Neural cell (in vitro differentiated cells): ENCODE measurements at regions not wholly inside any gene's neighbourhood (a gene's known extent, or its start where the extent isn't known, plus 50 kb on each side); places are given as distances from the start of the nearest gene placed in this dataset.

Source experiments
- EP300 ChIP-seq: fragments of 450-650 bp; conservative IDR thresholded peaks from 2 replicates; pipeline ENCODE4 v1.6.1; 2014; ENCODE audit warnings: antibody characterized with exemption, mild to moderate bottlenecking, moderate library complexity; ENCODE audit not compliant: poor library complexity, severe bottlenecking
- REST ChIP-seq: IDR thresholded peaks from 2 replicates; pipeline ENCODE4 v1.6.1; 2012; ENCODE audit warnings: borderline replicate concordance
- TF ChIP-seq, protein P1 (sequence below): fragments of 450-650 bp; IDR thresholded peaks from 2 replicates; pipeline ENCODE4 v1.5.1; 2014; ENCODE audit warnings: antibody characterized with exemption, mild to moderate bottlenecking, moderate library complexity; ENCODE audit not compliant: poor library complexity, severe bottlenecking

DNA sequence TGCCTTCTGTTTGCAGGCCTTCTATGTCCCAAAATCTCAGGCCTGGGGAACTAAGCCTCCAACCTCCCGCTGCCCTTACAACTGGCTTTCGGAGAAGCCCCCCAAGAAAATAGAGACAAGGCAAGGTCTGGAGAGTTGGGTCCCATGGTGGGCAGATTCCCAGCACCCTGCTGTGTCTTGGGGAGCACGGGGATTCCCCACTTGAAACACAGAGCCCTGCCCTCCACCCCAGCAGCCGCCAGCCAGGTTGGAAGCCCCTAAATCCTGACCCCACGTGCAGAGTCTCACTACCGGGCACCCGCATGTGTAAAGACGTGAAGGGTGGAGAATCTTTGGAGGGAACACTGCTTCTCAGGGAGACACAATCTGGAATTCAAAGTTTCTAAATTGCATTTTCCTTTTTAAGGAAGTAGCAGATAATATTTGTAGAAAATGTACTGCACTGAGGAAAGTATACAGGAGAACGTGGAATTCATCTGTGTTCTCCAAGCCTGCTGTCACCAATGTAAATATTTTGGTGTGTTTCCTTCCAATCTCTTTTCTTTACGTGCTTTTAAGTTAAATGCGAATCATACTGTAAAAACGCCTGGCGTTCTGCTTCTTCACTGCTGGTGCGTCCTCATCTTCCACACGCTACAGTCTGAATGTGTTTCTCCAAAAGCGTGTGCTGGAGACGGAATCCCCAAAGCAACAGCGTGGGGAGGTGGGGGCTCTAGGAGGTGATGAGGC, 220.9 kb downstream of the BRD1 start:
- TF ChIP-seq REST (no peak), EP300 (no peak)
- TF ChIP-seq, protein P1, sequence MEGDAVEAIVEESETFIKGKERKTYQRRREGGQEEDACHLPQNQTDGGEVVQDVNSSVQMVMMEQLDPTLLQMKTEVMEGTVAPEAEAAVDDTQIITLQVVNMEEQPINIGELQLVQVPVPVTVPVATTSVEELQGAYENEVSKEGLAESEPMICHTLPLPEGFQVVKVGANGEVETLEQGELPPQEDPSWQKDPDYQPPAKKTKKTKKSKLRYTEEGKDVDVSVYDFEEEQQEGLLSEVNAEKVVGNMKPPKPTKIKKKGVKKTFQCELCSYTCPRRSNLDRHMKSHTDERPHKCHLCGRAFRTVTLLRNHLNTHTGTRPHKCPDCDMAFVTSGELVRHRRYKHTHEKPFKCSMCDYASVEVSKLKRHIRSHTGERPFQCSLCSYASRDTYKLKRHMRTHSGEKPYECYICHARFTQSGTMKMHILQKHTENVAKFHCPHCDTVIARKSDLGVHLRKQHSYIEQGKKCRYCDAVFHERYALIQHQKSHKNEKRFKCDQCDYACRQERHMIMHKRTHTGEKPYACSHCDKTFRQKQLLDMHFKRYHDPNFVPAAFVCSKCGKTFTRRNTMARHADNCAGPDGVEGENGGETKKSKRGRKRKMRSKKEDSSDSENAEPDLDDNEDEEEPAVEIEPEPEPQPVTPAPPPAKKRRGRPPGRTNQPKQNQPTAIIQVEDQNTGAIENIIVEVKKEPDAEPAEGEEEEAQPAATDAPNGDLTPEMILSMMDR = no peak
